ENCODE measurements at regions not wholly inside any gene's neighbourhood (a gene's known extent, or its start where the extent isn't known, plus 50 kb on each side); places are given as distances from the start of the nearest gene placed in this dataset.

- Histone ChIP-seq H3K27ac (ENCODE audit: low read depth, low read length, poor library complexity, severe bottlenecking) (no peak overlapping the region), H4K20me1 (ENCODE audit: insufficient read depth, low read length) (no peaks in the 10 kb centered on the region), H3K36me3 (ENCODE audit: insufficient read depth, low read length) (no peaks in the 10 kb centered on the region), H3K9me2 (ENCODE audit: insufficient read depth, low read length) (no peaks in the 10 kb centered on the region), H3K4me1 (ENCODE audit: insufficient read depth, low read length, poor library complexity, severe bottlenecking) (no peaks in the 10 kb centered on the region), H3K9me3 (ENCODE audit: low read length) (no peaks in the 10 kb centered on the region), H3K4me2 (ENCODE audit: low read length) (no peak overlapping the region), H3K79me2 (ENCODE audit: insufficient read depth, low read depth, low read length) (no peaks in the 10 kb centered on the region), H2AFZ (ENCODE audit: low read length) (no peak overlapping the region), H3K4me3 (ENCODE audit: low read depth, low read length, poor library complexity, severe bottlenecking) (no peak overlapping the region)
- ChIA-PET CTCF (ENCODE audit: unreplicated experiment) (interaction anchor here (0.6 kb wide), 1 partner anchor 447 kb away, joined by 3 read pairs; no protein-coding TSS in a partner anchor), POLR2A (interaction anchor here (0.5 to 0.8 kb wide), 4 partner anchors 29 to 126 kb away, joined by 3 to 4 read pairs (median 3); no protein-coding TSS in a partner anchor)
- no peak for TF ChIP-seq EZH2phosphoT487 (IDR thresholded peaks at IDR 0.05; ENCODE audit: borderline replicate concordance, low read depth, low read length)
- TF ChIP-seq, protein P1, sequence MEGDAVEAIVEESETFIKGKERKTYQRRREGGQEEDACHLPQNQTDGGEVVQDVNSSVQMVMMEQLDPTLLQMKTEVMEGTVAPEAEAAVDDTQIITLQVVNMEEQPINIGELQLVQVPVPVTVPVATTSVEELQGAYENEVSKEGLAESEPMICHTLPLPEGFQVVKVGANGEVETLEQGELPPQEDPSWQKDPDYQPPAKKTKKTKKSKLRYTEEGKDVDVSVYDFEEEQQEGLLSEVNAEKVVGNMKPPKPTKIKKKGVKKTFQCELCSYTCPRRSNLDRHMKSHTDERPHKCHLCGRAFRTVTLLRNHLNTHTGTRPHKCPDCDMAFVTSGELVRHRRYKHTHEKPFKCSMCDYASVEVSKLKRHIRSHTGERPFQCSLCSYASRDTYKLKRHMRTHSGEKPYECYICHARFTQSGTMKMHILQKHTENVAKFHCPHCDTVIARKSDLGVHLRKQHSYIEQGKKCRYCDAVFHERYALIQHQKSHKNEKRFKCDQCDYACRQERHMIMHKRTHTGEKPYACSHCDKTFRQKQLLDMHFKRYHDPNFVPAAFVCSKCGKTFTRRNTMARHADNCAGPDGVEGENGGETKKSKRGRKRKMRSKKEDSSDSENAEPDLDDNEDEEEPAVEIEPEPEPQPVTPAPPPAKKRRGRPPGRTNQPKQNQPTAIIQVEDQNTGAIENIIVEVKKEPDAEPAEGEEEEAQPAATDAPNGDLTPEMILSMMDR (conservative IDR thresholded peaks at IDR 0.05; ENCODE audit: low read length), result no peak
- DNase-seq (ENCODE audit: low spot score), result no peak
- no TSS peak for BruUV-seq (replicated peaks)
- intact Hi-C loops (cut with micrococcal nuclease; ENCODE audit: unreplicated experiment), result no loop called here
Observed at GRCh38 chr9:89969156-89969675, 364.4 kb downstream of the GADD45G start.

DNA sequence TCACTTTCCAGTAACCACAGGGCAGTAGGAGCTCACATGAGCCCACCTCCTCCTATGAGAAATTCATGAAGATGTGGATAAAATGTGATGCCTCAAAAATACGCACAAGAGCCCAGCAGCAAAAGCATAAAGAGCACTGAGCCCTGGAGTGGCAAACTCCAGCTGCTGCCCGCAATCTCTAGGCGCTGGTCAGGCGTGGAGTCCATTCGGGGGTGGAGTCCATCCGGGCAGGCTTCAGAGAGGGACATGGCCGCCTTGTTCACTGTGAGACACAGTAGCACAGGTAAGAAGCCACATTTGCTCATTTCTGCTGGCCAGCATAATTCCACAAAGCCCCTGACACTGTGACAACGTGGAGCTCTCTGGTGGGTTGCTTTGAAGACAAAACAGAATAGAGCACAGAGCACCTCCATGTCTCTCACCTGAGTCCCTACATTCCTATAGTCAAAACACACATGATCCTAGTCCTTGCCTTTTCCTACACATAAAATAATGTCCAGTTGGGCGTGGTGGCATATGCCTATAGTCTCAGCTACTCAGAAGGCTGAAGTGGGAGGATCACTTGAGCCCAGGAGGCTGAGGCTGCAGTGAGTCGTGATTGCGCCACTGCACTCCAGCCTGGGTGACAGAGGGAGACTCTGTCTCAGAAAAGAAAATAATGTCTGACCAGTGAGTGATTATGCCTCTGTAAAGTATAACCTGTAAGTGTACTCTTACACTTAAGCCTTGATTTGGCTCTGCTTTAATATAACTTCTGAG is 365.2 kb downstream of the GADD45G start:
- no peaks in the 10 kb centered on the region for H4K20me1 ChIP-seq (ENCODE audit: insufficient read depth, low read length)
- no peak for TF ChIP-seq EZH2phosphoT487 (IDR thresholded peaks at IDR 0.05; ENCODE audit: borderline replicate concordance, low read depth, low read length)
- TF ChIP-seq, protein P1 (conservative IDR thresholded peaks at IDR 0.05; ENCODE audit: low read length), result no peak
- no TSS peak for BruUV-seq (replicated peaks)
- H3K27ac ChIP-seq (ENCODE audit: low read depth, low read length, poor library complexity, severe bottlenecking), result no peak overlapping the region
- intact Hi-C loops (cut with micrococcal nuclease; ENCODE audit: unreplicated experiment), result no loop called here
- H3K4me3 ChIP-seq (ENCODE audit: low read depth, low read length, poor library complexity, severe bottlenecking), result no peak overlapping the region
- no peak overlapping the region for H3K4me2 ChIP-seq (ENCODE audit: low read length)
- H3K9me3 ChIP-seq (ENCODE audit: low read length), result no peaks in the 10 kb centered on the region
- H3K4me1 ChIP-seq (ENCODE audit: insufficient read depth, low read length, poor library complexity, severe bottlenecking), result no peaks in the 10 kb centered on the region
- ChIA-PET POLR2A (no interaction called here), CTCF (ENCODE audit: unreplicated experiment) (no interaction called here)
- no peak overlapping the region for H2AFZ ChIP-seq (ENCODE audit: low read length)
- no peaks in the 10 kb centered on the region for H3K36me3 ChIP-seq (ENCODE audit: insufficient read depth, low read length)
- no peak for DNase-seq (ENCODE audit: low spot score)
- H3K79me2 ChIP-seq (ENCODE audit: insufficient read depth, low read depth, low read length), result no peaks in the 10 kb centered on the region
- no peaks in the 10 kb centered on the region for H3K9me2 ChIP-seq (ENCODE audit: insufficient read depth, low read length)

- no TSS peak for BruUV-seq (replicated peaks)
- Histone ChIP-seq H3K27ac (ENCODE audit: low read depth, low read length, poor library complexity, severe bottlenecking) (no peak overlapping the region), H3K9me3 (ENCODE audit: low read length) (no peaks in the 10 kb centered on the region), H4K20me1 (ENCODE audit: insufficient read depth, low read length) (no peaks in the 10 kb centered on the region), H3K9me2 (ENCODE audit: insufficient read depth, low read length) (no peaks in the 10 kb centered on the region), H3K4me3 (ENCODE audit: low read depth, low read length, poor library complexity, severe bottlenecking) (no peak overlapping the region), H3K4me2 (ENCODE audit: low read length) (no peak overlapping the region), H3K4me1 (ENCODE audit: insufficient read depth, low read length, poor library complexity, severe bottlenecking) (no peaks in the 10 kb centered on the region), H2AFZ (ENCODE audit: low read length) (no peak overlapping the region), H3K36me3 (ENCODE audit: insufficient read depth, low read length) (no peaks in the 10 kb centered on the region), H3K79me2 (ENCODE audit: insufficient read depth, low read depth, low read length) (no peaks in the 10 kb centered on the region)
- no peak for TF ChIP-seq EZH2phosphoT487 (IDR thresholded peaks at IDR 0.05; ENCODE audit: borderline replicate concordance, low read depth, low read length)
- TF ChIP-seq, protein P1 (conservative IDR thresholded peaks at IDR 0.05; ENCODE audit: low read length), result no peak
- DNase-seq (ENCODE audit: low spot score), result no peak
- POLR2A ChIA-PET, result no interaction called here
- CTCF ChIA-PET (ENCODE audit: unreplicated experiment), result no interaction called here
- intact Hi-C loops (cut with micrococcal nuclease; ENCODE audit: unreplicated experiment), result no loop called here
Observed at GRCh38 chr9:89970701-89971100, 365.9 kb downstream of the GADD45G start.

Data from OCI-LY7 (cell line).